Stimulated activated CD8-positive, alpha-beta memory T cell treated with anti-CD3 and anti-CD28 coated beads, Interleukin-4, amount 100 ng/mL, for 4 hours (primary cell): ENCODE measurements at regions not wholly inside any gene's neighbourhood (a gene's known extent, or its start where the extent isn't known, plus 50 kb on each side); places are given as distances from the start of the nearest gene placed in this dataset.
"Not testable (repeated sequence)": the region's sequence is repeated elsewhere in the genome, so short reads cannot be mapped to it uniquely, and the experiment has no call there.

ENCODE experiments used
- DNase-seq, 2 donors: peaks; one replicate each; pipeline ENCODE4 v3.0.0-alpha.2; 2020; ENCODE audit warnings: low read depth in 2 of 2, low spot score in 1 of 2

GRCh38 chr2:160790738-160791137 is 297.1 kb upstream of the RBMS1 start:
- DNase-seq = no peak

GRCh38 chr2:160791884-160792283 is 298.3 kb upstream of the RBMS1 start:
- DNase-seq = no peak

GRCh38 chr2:160792837-160793236 is 299.2 kb upstream of the RBMS1 start:
- DNase-seq = no peak

- DNase-seq = no peak
Observed at GRCh38 chr2:160794926-160795325, 301.3 kb upstream of the RBMS1 start.

- DNase-seq = no peak
Observed at GRCh38 chr2:160803881-160804280, 310.3 kb upstream of the RBMS1 start.

GRCh38 chr2:160810406-160810805 is 316.8 kb upstream of the RBMS1 start:
- DNase-seq = no peak

GRCh38 chr2:160812830-160813505 is 319.4 kb upstream of the RBMS1 start:
- DNase-seq = no peak

- no peak for DNase-seq
Observed at GRCh38 chr2:160813506-160813858, 319.9 kb upstream of the RBMS1 start.

- no peak for DNase-seq
Observed at GRCh38 chr2:160816916-160817499, 323.4 kb upstream of the RBMS1 start.

- DNase-seq = no peak
Observed at GRCh38 chr2:160820691-160821090, 327.1 kb upstream of the RBMS1 start.

GRCh38 chr2:160822006-160822405 is 328.4 kb upstream of the RBMS1 start:
- no peak for DNase-seq

- no peak for DNase-seq
Observed at GRCh38 chr2:160825433-160825832, 331.8 kb upstream of the RBMS1 start.

- no peak for DNase-seq
Observed at GRCh38 chr2:160826496-160826895, 332.9 kb upstream of the RBMS1 start.

- DNase-seq = no peak
Observed at GRCh38 chr2:160828076-160828475, 332.2 kb upstream of the TANK start.

- DNase-seq = not testable (repeated sequence)
Observed at GRCh38 chr2:160832381-160832780, 327.8 kb upstream of the TANK start.

GRCh38 chr2:160835166-160835565 is 325.1 kb upstream of the TANK start:
- no peak for DNase-seq

- no peak for DNase-seq
Observed at GRCh38 chr2:160836755-160837154, 323.5 kb upstream of the TANK start.

- no peak for DNase-seq
Observed at GRCh38 chr2:160837416-160837815, 322.8 kb upstream of the TANK start.

- no peak for DNase-seq
Observed at GRCh38 chr2:160838147-160838546, 322.1 kb upstream of the TANK start.

- no peak for DNase-seq
Observed at GRCh38 chr2:160838691-160839090, 321.5 kb upstream of the TANK start.

- no peak for DNase-seq
Observed at GRCh38 chr2:160842286-160842685, 317.9 kb upstream of the TANK start.

GRCh38 chr2:160859096-160859495 is 301.1 kb upstream of the TANK start:
- DNase-seq = no peak

- no peak for DNase-seq
Observed at GRCh38 chr2:160862226-160862625, 298.0 kb upstream of the TANK start.
